GM12891 (cell line): ENCODE measurements at regions not wholly inside any gene's neighbourhood (a gene's known extent, or its start where the extent isn't known, plus 50 kb on each side); places are given as distances from the start of the nearest gene placed in this dataset.

Experiments used
- DNase-seq: peaks from one replicate; pipeline ENCODE4 v3.0.0; 2011; ENCODE audit warnings: low spot score; ENCODE audit not compliant: insufficient read length
- FAIRE-seq: peaks from 2 replicates; lab custom pipeline; 2011; peaks lifted over from hg19 to GRCh38; lab: Jason Lieb, UNC
- PAX5 ChIP-seq: IDR thresholded peaks from 2 replicates; pipeline ENCODE4 v1.6.1; 2011; ENCODE audit warnings: low read length, moderate library complexity, mild to moderate bottlenecking; ENCODE audit not compliant: insufficient read depth, severe bottlenecking
- POLR2A ChIP-seq: IDR thresholded peaks from 2 replicates; pipeline ENCODE4 v1.6.1; 2011; ENCODE audit warnings: low read depth, low read length, control low read depth
- POLR2AphosphoS5 ChIP-seq: IDR thresholded peaks from 2 replicates; pipeline ENCODE4 v1.6.1; 2011; ENCODE audit warnings: low read depth, low read length, control low read depth
- POU2F2 ChIP-seq: IDR thresholded peaks from 2 replicates; pipeline ENCODE4 v1.6.1; 2011; ENCODE audit warnings: low read depth, mild to moderate bottlenecking, control low read depth, low read length, moderate library complexity
- SPI1 ChIP-seq: IDR thresholded peaks from 2 replicates; pipeline ENCODE4 v1.6.1; 2011; ENCODE audit warnings: low read depth, low read length, control low read depth
- TAF1 ChIP-seq: IDR thresholded peaks from 2 replicates; pipeline ENCODE4 v1.6.1; 2011; ENCODE audit warnings: low read depth, low read length, control low read depth

GRCh38 chr9:108150736-108151586 lies 661.4 kb upstream of the KLF4 start:
- DNase-seq (no peak), FAIRE-seq (no peak)
- TF ChIP-seq SPI1 (no peak), POLR2AphosphoS5 (no peak), POLR2A (no peak), TAF1 (no peak), PAX5 (no peak), POU2F2 (no peak)

GRCh38 chr9:108149326-108149725 lies 659.8 kb upstream of the KLF4 start:
- DNase-seq (no peak), FAIRE-seq (no peak)
- TF ChIP-seq POLR2A (no peak), POU2F2 (no peak)

GRCh38 chr9:108142504-108143201 lies 653.1 kb upstream of the KLF4 start:
- no peak for FAIRE-seq
- TF ChIP-seq PAX5 (no peak), SPI1 (no peak), POU2F2 (no peak), POLR2AphosphoS5 (no peak), TAF1 (no peak), POLR2A (no peak)
- DNase-seq = no peak

- no peak for TF ChIP-seq PAX5
- TF ChIP-seq POLR2AphosphoS5 = no peak
- TF ChIP-seq SPI1 = no peak
- no peak for TF ChIP-seq TAF1
- TF ChIP-seq POLR2A = no peak
- no peak for TF ChIP-seq POU2F2
- no peak for FAIRE-seq
- DNase-seq = no peak
These were observed 652.6 kb upstream of the KLF4 start for GRCh38 chr9:108142142-108142503.

- FAIRE-seq (no peak), DNase-seq (no peak)
- TF ChIP-seq POLR2AphosphoS5 (no peak), POU2F2 (no peak), PAX5 (no peak), TAF1 (no peak)
These were observed 650.3 kb upstream of the KLF4 start for GRCh38 chr9:108139900-108140299.

GRCh38 chr9:108138516-108138915 lies 648.9 kb upstream of the KLF4 start:
- no peak for DNase-seq
- no peak for FAIRE-seq
- TF ChIP-seq POLR2A = no peak
- no peak for TF ChIP-seq POU2F2
- TF ChIP-seq PAX5 = no peak
- TF ChIP-seq POLR2AphosphoS5 = no peak
- no peak for TF ChIP-seq SPI1
- TF ChIP-seq TAF1 = no peak

- no peak for DNase-seq
These were observed 647.1 kb upstream of the KLF4 start for GRCh38 chr9:108136656-108137055.

GRCh38 chr9:108134486-108135128 lies 645.0 kb upstream of the KLF4 start:
- TF ChIP-seq PAX5 (no peak), TAF1 (no peak), POU2F2 (no peak), POLR2A (no peak)
- no peak for DNase-seq
- FAIRE-seq = no peak

More at GRCh38 chr9:108136656-108137055, 647.1 kb upstream of the KLF4 start:
- TF ChIP-seq TAF1 (no peak), POLR2AphosphoS5 (no peak), PAX5 (no peak), POU2F2 (no peak), SPI1 (no peak), POLR2A (no peak)
- no peak for FAIRE-seq

- TF ChIP-seq TAF1 (no peak), POLR2AphosphoS5 (no peak), PAX5 (no peak), POU2F2 (no peak), SPI1 (no peak), POLR2A (no peak)
- FAIRE-seq (no peak), DNase-seq (no peak)
These were observed 644.1 kb upstream of the KLF4 start for GRCh38 chr9:108133680-108134079.
